ENCODE measurements at regions not wholly inside any gene's neighbourhood (a gene's known extent, or its start where the extent isn't known, plus 50 kb on each side); places are given as distances from the start of the nearest gene placed in this dataset.
A peak's percentile ranks its signal among the peaks of the same experiment; 100 is the strongest.

DNA sequence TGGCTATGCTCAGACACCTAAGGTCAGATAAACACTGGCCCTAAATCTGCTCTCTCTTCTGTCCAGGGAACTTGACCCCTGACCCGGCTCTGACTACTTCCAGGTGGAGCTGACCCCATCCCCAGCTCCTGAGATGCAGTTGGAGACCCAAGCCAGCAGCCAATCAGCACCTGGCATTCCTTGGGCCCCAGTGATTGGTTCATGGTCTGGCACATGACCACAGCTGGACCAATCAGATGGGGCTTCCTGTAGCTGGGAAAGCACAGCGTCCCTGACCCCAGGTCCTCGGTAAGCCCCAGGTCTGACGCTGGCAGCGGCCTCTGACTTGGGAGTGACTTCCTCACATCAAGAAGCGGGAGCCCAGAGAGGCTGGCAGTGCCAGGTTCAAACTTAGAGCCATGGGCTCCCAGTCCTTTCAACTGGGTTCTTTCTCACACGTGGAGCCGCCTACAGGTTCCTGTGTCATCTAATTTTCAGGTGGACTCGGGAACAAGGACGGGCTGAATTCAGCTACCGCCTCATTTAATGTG is 915.4 kb upstream of the TMEM132C start:
- DNase-seq, result no peak

DNA sequence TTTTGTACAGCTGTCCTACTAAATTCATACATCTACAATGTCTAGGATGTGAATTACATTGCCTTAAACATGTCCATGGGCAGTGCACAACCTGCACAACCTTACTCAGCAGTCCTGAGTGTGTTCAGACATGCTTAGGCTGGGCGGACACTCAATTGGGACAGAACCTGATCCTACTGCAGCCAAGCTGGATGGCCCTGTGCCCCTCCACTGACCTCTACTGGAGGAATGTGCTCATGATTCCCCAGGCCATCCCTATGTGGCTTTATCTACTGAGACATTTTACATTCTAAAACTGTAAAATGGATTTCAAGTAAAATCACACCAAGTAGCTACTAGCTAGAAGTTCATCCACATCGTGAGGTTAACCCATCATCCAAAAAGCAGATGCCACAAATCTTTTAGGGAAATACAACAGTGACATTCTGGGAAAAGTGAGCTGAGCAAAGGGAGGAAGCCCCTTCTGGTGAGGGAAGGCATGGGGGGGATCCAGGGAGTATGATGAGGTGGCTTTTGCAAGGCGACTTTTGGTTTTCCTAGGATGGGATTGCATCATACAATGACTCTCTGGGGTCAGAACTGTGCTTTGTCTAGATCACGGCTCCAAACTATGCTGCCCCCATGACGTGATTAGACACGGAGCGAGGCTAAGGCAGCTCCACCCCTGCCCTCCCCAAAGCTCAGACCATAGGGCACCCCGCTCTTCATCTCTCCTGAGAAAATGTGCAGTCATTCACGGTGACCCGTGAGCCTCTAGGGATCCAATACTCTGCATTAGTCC is 911.7 kb upstream of the TMEM132C start:
- DNase-seq, result peak; percentile 2

GRCh38 chr12:127358888-127359287 is 908.1 kb upstream of the TMEM132C start:
- no peak for DNase-seq

- DNase-seq, result no peak
These were observed 906.4 kb upstream of the TMEM132C start for GRCh38 chr12:127360580-127360979.

- no peak for DNase-seq
These were observed 904.8 kb upstream of the TMEM132C start for GRCh38 chr12:127362121-127362520.

DNA sequence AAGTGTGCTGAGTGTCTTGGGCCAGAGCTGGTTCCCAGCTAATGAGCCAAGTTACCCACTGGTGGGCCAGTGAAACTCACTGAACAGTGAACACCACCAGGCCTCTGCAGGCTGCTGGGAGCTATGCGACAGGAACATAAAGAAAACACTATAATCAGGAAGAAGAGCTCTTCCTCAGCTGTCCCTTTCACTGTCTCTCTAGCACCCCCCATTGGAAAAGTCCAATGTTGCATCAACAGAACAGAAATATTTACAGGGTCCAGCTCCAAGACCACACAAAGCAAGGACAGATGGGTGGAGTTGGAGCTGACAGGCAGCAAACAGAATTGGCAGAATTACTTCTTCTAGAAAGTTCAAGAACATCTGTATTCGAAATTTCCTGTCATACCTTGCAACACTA is 903.6 kb upstream of the TMEM132C start:
- DNase-seq, result no peak

DNA sequence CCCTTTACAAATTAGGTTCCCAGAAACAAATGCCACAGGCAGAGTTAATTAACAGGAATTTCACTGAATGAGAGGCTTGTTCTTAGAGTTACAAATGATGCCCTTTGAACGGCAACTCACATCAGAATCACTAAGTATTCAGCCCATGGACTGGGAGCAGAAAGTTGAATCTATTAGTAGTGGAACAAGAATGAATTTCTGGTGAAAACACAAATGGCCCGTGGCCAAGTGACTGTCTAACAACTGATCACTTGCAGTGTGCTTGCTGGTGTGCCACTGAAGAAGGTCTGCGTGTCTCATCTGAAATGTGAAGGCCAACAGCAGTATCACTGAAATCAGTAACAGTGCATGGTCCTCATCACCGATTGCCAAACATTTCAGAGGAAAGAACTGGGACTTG is 893.4 kb upstream of the TMEM132C start:
- no peak for DNase-seq

DNA sequence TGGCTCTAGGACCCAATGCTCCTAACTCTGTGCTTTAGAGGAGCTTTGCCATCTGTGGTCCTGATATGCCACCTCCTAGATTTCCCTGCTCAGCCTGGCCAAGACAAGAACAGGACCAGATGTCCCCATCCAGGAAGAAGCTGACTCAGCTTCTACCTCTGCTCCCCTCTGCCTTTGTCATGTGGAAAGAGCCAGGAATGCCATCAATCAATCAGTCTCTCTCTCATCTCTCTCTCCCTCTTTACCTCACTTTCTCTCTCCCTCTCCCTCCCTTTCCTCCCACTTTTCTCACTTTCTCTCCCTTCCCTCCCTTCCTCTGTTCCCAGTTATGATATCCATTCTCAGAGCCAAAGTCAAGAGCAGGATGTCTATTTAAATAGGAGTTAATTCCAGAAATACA is 892.5 kb upstream of the TMEM132C start:
- DNase-seq, result no peak

DNA sequence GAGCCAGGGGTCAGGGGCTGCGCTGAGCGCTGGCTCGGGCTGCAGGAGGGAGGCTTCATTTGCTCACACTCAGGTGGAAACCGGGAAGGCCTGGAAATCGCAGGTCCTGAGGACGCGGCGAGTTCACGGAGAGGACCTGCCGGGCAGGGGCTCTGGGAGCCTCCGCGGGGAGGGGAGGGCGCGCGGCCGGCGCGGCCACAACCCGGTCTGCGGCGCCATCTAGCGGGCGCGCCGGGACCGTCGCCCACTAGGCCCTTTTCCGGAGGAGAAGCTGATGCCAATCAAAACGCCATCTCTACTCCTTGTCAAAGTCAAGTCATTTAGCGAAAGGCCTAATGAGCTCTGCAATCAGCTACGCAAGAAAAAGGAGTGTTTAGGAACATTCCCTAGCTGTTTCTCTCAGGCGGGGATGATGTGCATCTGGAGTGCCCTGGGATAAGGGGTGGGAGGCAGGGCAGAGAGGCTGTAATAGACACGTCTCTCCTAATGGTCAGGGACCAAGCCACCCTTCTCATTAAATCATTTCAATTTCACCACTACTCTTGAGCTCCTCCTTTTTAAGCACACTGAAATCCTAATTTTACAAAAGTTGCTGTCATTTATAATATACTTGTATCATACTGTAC is 885.8 kb upstream of the TMEM132C start:
- peak; percentile 35 for DNase-seq

DNA sequence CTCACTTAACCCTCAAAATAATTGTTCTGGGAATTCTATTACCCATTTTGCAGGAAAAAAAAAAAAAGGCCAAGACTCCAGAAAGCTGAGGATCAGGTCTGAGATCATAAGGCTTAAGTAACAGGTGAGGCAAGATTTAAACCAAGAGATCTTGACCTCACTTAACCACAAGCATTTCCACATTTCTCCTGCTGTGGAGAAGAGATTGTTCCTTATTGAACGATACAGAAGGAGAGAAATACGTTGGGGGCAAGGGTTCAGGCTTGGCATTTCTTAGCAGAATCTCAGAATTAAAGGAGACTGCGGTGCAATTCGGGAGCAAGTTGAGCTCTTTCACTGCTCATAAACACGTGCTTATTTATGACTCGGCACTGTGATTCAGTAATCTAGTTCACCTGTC is 885.3 kb upstream of the TMEM132C start:
- DNase-seq, result no peak

GRCh38 chr12:127383281-127383680 is 883.7 kb upstream of the TMEM132C start:
- no peak for DNase-seq

- DNase-seq, result no peak
These were observed 880.2 kb upstream of the TMEM132C start for GRCh38 chr12:127386723-127387122.

DNA sequence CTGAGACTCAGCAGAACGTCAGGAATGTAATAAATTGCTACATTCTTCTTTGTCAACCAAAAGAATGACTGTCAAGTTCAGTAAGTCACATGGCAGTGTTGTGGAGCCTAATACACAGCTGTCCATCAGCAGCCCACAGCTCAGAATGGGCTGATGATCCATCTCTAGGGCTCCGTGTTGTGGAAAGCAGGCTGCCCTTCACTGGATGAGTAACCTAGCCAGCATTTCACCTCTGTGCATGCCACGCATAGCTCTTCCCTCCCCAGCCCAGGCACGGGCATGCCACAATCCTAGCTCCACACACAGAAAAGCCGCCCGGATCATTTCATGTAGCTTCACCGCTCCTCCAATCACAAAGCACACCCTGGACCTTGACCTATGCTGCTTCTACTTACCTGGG is 878.0 kb upstream of the TMEM132C start:
- DNase-seq, result no peak

DNA sequence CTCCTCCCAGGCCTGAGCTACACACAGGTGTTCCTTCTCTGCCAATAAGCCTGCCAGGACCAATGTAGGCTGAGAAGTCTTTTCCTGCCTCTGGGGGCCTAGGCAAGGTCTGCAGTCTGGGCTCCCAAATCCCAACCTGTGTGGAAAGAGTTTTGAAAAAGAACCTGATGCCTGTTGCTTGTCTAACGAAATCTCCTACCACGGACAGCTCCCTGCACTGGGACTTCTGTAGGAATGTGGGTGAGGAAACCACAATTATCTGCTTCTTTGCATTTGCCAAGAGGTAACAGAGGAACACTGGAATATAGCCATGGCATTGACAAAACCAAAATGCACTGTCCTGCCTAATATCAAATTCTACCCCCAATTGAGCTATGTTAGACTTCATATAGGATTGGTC is 877.0 kb upstream of the TMEM132C start:
- no peak for DNase-seq

DNA sequence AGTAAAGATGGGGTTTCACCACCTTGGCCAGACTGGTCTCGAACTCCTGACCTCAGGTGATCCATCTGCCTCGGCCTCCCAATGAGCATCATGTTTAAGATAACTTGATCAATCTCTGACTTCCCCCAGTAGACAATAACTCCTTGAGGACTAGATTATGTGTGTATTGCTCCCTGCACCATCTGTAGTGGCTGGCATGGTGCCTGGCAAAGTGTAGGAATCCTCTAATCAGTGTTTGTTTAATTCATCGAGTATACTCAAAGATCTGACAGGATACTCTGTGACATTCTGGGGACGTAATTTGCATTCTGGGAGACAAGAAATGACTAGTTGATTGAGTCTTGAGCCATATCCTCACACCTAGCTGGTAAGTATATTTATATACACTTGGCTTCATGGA is 873.5 kb upstream of the TMEM132C start:
- DNase-seq, result no peak

GRCh38 chr12:127393896-127394295 is 873.1 kb upstream of the TMEM132C start:
- no peak for DNase-seq

DNA sequence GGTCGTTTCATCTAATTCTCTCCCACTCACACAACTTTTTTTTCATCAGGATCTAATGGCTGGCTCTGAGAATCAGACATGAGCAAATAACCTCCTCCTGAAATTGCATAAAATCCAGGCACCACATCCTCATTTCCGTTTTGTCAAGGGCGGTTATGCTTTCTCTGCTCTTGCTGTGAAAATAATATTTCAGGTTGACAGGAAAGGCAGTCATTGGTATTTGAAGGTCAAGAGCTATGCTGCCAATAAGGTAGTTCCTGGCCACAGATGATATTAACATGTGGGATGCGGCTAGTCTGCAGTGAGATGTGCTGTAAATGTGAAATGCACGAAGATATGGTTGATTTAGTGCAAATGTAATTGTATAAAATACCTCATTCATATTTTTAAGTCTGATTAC is 870.2 kb upstream of the TMEM132C start:
- no peak for DNase-seq

GRCh38 chr12:127398016-127398710 is 868.8 kb upstream of the TMEM132C start:
- DNase-seq, result no peak

- DNase-seq, result no peak
These were observed 867.5 kb upstream of the TMEM132C start for GRCh38 chr12:127399451-127399850.

- DNase-seq, result no peak
These were observed 866.7 kb upstream of the TMEM132C start for GRCh38 chr12:127400221-127400620.

DNA sequence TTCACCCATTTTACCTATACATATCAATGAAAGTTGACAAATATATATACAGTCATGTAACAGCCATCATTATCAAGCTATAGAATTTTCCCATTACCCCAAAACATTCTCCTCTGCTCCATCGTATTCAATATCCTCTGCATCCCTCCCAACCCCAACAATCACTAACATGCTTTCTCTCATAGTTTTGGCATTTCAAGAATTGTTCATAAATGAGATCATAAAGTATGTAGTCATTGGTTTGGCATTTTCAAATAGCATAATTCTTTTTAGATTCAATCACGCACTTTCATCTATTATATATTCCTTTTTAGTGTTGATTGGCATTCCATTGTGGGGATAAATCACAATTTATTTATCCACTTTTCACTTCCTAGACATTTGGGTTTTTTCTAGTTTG is 866.0 kb upstream of the TMEM132C start:
- DNase-seq, result no peak

GRCh38 chr12:127401536-127401935 is 865.4 kb upstream of the TMEM132C start:
- DNase-seq, result no peak

- no peak for DNase-seq
These were observed 855.6 kb upstream of the TMEM132C start for GRCh38 chr12:127411166-127411915.

Measured in midbrain (tissue), 1 donor.